ENCODE measurements at regions not wholly inside any gene's neighbourhood (a gene's known extent, or its start where the extent isn't known, plus 50 kb on each side); places are given as distances from the start of the nearest gene placed in this dataset.

DNA sequence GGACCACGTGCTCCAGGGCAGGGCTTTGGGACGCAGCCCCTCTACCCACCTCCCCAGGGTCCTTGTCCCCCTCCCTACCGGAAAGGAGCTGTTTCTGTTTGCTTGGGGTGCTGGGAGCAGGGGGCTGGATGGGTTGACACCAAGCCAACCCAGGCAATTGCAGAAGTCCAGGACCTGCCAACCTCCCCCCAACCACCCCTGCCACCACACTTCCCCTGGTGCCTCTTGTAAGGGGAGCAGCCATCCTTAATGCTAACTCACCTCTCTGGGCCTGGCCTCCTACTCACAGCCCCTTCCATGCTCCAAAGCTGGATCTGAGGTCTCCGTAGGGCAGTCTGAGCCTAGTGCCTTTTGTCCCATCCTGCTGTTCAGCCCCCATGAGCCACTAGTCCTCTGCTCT is 631.9 kb downstream of the BCOR start:
- TF ChIP-seq MXI1 (conservative IDR thresholded peaks at IDR 0.05; ENCODE audit: poor library complexity, severe bottlenecking) (no peak), EP300 (conservative IDR thresholded peaks at IDR 0.05; ENCODE audit: poor library complexity, severe bottlenecking) (no peak), EZH2 (IDR thresholded peaks at IDR 0.05; ENCODE audit: borderline replicate concordance, insufficient read depth, low read length, poor library complexity, severe bottlenecking) (no peak), POLR2AphosphoS5 (IDR thresholded peaks at IDR 0.05) (no peak), TAF1 (IDR thresholded peaks at IDR 0.05; ENCODE audit: low read depth) (no peak), RAD21 (conservative IDR thresholded peaks at IDR 0.05) (no peak), SMC3 (conservative IDR thresholded peaks at IDR 0.05; ENCODE audit: poor library complexity) (no peak)
- TF ChIP-seq, protein P1, sequence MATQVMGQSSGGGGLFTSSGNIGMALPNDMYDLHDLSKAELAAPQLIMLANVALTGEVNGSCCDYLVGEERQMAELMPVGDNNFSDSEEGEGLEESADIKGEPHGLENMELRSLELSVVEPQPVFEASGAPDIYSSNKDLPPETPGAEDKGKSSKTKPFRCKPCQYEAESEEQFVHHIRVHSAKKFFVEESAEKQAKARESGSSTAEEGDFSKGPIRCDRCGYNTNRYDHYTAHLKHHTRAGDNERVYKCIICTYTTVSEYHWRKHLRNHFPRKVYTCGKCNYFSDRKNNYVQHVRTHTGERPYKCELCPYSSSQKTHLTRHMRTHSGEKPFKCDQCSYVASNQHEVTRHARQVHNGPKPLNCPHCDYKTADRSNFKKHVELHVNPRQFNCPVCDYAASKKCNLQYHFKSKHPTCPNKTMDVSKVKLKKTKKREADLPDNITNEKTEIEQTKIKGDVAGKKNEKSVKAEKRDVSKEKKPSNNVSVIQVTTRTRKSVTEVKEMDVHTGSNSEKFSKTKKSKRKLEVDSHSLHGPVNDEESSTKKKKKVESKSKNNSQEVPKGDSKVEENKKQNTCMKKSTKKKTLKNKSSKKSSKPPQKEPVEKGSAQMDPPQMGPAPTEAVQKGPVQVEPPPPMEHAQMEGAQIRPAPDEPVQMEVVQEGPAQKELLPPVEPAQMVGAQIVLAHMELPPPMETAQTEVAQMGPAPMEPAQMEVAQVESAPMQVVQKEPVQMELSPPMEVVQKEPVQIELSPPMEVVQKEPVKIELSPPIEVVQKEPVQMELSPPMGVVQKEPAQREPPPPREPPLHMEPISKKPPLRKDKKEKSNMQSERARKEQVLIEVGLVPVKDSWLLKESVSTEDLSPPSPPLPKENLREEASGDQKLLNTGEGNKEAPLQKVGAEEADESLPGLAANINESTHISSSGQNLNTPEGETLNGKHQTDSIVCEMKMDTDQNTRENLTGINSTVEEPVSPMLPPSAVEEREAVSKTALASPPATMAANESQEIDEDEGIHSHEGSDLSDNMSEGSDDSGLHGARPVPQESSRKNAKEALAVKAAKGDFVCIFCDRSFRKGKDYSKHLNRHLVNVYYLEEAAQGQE (IDR thresholded peaks at IDR 0.05; ENCODE audit: borderline replicate concordance), result no peak
- TF ChIP-seq, protein P2, sequence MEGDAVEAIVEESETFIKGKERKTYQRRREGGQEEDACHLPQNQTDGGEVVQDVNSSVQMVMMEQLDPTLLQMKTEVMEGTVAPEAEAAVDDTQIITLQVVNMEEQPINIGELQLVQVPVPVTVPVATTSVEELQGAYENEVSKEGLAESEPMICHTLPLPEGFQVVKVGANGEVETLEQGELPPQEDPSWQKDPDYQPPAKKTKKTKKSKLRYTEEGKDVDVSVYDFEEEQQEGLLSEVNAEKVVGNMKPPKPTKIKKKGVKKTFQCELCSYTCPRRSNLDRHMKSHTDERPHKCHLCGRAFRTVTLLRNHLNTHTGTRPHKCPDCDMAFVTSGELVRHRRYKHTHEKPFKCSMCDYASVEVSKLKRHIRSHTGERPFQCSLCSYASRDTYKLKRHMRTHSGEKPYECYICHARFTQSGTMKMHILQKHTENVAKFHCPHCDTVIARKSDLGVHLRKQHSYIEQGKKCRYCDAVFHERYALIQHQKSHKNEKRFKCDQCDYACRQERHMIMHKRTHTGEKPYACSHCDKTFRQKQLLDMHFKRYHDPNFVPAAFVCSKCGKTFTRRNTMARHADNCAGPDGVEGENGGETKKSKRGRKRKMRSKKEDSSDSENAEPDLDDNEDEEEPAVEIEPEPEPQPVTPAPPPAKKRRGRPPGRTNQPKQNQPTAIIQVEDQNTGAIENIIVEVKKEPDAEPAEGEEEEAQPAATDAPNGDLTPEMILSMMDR (IDR thresholded peaks at IDR 0.05; ENCODE audit: poor library complexity, severe bottlenecking), result no peak
- Histone ChIP-seq H3K9ac (ENCODE audit: low read length) (no peak overlapping the region), H3K27me3 (ENCODE audit: insufficient read depth, low read depth, low read length) (no peaks in the 10 kb centered on the region), H3K79me2 (replicated peaks; ENCODE audit: insufficient read depth, low read length) (no peaks in the 10 kb centered on the region), H3K4me2 (ENCODE audit: low read length) (no peak overlapping the region), H3K9me3 (ENCODE audit: low read length) (no peaks in the 10 kb centered on the region), H3K27ac (ENCODE audit: low read length) (peak overlapping the region; percentile 66), H4K20me1 (ENCODE audit: insufficient read depth) (no peaks in the 10 kb centered on the region), H2AFZ (ENCODE audit: low read depth, low read length) (no peak overlapping the region), H3K9me2 (ENCODE audit: insufficient read depth, low read length) (no peaks in the 10 kb centered on the region), H3F3A (ENCODE audit: insufficient read depth, low read length, poor library complexity, severe bottlenecking) (no peaks in the 10 kb centered on the region), H3K4me3 (ENCODE audit: low read length) (no peak overlapping the region), H3K36me3 (ENCODE audit: insufficient read depth, low read length) (no peaks in the 10 kb centered on the region)

DNA sequence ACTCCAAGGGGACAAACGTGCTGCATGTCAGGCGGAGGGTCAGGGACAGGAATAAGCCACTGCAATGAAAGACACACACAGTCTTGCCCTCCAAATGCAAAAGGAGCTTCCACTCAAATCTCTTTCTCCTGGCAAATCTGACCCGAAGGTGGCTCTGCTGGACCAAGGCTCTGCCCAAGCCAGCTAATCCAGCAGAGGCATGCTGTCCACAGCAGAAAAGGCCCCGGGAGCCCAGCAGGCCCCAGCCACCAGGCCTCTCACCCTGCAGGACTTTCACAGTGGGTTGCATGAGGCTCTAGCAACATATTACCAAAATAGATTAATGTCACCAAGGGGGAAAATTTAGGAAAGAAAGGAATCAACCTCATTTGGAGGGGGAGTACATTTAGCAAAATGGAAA is 628.6 kb downstream of the BCOR start:
- no peaks in the 10 kb centered on the region for H4K20me1 ChIP-seq (ENCODE audit: insufficient read depth)
- no peak overlapping the region for H3K27ac ChIP-seq (ENCODE audit: low read length)
- H3K79me2 ChIP-seq (replicated peaks; ENCODE audit: insufficient read depth, low read length), result no peaks in the 10 kb centered on the region
- H3K9ac ChIP-seq (ENCODE audit: low read length), result no peak overlapping the region
- no peaks in the 10 kb centered on the region for H3K36me3 ChIP-seq (ENCODE audit: insufficient read depth, low read length)
- TF ChIP-seq RAD21 (conservative IDR thresholded peaks at IDR 0.05), result no peak
- TF ChIP-seq SMC3 (conservative IDR thresholded peaks at IDR 0.05; ENCODE audit: poor library complexity), result no peak
- TF ChIP-seq, protein P2 (IDR thresholded peaks at IDR 0.05; ENCODE audit: poor library complexity, severe bottlenecking), result no peak
- no peak for TF ChIP-seq TAF1 (IDR thresholded peaks at IDR 0.05; ENCODE audit: low read depth)
- no peak for TF ChIP-seq POLR2AphosphoS5 (IDR thresholded peaks at IDR 0.05)
- TF ChIP-seq EP300 (conservative IDR thresholded peaks at IDR 0.05; ENCODE audit: poor library complexity, severe bottlenecking), result no peak
- TF ChIP-seq, protein P1 (IDR thresholded peaks at IDR 0.05; ENCODE audit: borderline replicate concordance), result no peak
- TF ChIP-seq MXI1 (conservative IDR thresholded peaks at IDR 0.05; ENCODE audit: poor library complexity, severe bottlenecking), result no peak
- no peak for TF ChIP-seq EZH2 (IDR thresholded peaks at IDR 0.05; ENCODE audit: borderline replicate concordance, insufficient read depth, low read length, poor library complexity, severe bottlenecking)
- H2AFZ ChIP-seq (ENCODE audit: low read depth, low read length), result no peak overlapping the region
- no peaks in the 10 kb centered on the region for H3F3A ChIP-seq (ENCODE audit: insufficient read depth, low read length, poor library complexity, severe bottlenecking)
- no peaks in the 10 kb centered on the region for H3K9me3 ChIP-seq (ENCODE audit: low read length)
- no peak overlapping the region for H3K4me2 ChIP-seq (ENCODE audit: low read length)
- no peaks in the 10 kb centered on the region for H3K9me2 ChIP-seq (ENCODE audit: insufficient read depth, low read length)
- no peaks in the 10 kb centered on the region for H3K27me3 ChIP-seq (ENCODE audit: insufficient read depth, low read depth, low read length)
- H3K4me3 ChIP-seq (ENCODE audit: low read length), result no peak overlapping the region
